GM19351 (cell line): ENCODE measurements at regions not wholly inside any gene's neighbourhood (a gene's known extent, or its start where the extent isn't known, plus 50 kb on each side); places are given as distances from the start of the nearest gene placed in this dataset.
"Not testable (repeated sequence)": the region's sequence is repeated elsewhere in the genome, so short reads cannot be mapped to it uniquely, and the experiment has no call there.

ENCODE experiments used
- ATAC-seq: cut with Tn5 transposase; IDR thresholded peaks from one replicate; pipeline ENCODE4 v1.9.1; 2021; ENCODE audit warnings: mild to moderate bottlenecking, moderate library complexity; ENCODE audit not compliant: unreplicated experiment

DNA sequence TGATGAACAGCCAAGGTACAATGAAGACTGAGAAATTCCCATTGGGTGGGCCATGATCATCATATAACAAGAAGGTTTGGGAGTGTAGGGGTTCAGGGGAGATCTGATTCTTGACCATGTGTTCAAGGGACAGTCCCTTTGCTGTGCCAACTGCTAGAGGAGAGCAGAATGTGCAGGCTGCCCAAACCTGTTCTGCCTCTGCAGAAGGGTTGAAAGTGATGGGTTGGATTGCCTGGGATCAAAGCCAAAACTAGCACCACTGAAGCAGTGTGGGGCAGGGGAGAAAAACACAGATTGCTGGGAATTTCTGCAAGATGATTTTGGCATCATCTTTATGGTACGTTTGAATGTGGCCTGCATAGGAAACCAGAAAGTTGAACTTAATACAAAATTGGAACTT is 303.9 kb downstream of the OTUD1 start:
- no peak for ATAC-seq

DNA sequence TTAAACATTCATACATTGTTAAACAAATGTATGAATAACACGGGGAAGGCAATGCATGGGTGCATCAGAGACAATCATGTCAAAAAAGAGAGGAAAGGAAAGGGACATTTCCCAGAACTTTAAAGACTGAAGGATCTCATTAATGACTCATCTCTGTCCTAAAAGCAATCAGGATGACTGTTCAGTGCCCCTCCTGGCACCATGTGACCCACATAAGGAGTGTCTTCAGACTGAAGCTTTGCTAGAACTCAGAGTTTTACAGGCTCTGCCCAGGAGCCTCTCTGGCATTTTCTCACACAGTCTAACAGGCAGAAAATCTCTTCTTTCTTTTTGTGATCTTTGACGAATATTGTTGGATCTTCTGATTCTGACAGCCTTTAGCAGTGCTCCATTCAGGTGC is 315.3 kb downstream of the OTUD1 start:
- ATAC-seq = no peak

DNA sequence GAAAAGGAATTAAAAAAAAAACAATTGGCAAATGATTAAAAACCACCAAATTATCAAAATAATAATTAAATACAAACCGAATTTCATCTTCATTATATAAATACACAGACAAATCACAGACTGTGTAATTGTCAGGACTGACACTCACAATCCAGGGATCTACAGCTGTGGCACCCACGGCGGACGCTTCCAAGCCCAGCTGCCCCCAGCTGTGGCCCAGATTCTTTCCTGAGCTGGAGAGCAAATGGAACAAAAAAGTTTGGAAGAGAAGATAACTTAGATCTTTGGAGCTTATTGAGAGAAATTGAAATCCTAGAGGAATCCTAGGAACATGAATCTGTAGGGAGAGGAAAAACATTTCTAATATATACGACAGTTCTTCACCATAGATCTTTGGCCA is 316.1 kb downstream of the OTUD1 start:
- ATAC-seq = no peak

DNA sequence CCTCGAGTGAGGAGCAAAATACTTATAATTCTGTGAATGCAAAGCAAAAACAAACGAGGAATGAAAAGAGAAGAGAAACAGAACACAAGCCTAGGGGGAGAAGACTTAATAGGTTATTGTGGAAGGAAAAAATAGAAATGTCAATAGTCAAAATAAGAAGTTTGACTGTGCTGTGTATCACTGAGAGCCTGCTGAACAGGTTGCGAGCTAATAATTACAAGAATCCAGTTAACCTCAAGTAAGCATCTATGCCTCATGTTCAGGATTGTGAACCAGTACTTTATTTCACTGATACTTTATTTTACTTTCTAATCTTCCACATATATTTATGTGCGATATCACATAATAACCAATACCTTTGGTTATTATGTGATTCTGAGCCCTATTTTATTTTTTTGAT is 316.7 kb downstream of the OTUD1 start:
- ATAC-seq = no peak

DNA sequence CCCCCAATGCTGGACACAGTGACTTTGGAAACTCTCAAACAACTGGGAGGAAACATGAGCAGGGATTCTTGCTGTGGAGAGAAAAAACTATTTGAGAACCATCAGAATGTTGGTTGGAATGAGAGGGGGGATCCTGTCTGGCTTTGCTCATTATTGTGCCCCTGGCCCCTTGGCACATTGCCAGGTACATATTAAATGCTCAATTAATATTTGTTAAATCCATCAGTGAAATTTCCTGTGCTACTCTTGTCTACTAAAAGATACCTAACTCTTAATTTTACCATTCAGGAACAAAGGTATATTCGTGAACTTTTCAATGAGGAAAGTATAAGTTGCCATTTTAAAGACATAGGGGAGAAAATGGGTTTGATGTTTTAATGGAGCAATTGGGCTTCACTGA is 329.4 kb downstream of the OTUD1 start:
- no peak for ATAC-seq

DNA sequence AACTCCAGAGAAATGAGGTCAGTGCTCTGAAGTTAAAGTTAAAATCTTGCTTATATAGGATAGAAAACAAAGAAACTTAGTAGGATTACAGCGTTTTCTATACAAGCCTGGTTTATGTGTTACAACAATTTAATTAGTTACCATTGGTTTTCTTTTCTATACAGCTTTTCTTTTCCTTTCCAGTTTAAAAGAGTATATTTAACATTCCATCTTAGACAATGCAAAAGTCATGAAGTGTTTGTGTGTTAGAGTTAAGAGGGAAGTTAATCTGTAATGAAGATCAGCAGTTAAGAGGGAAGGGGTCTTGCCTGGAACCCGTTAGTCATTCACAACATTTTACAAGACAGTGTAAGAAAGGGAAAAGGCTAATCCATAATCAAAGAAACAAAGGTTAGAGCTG is 338.3 kb downstream of the OTUD1 start:
- no peak for ATAC-seq

DNA sequence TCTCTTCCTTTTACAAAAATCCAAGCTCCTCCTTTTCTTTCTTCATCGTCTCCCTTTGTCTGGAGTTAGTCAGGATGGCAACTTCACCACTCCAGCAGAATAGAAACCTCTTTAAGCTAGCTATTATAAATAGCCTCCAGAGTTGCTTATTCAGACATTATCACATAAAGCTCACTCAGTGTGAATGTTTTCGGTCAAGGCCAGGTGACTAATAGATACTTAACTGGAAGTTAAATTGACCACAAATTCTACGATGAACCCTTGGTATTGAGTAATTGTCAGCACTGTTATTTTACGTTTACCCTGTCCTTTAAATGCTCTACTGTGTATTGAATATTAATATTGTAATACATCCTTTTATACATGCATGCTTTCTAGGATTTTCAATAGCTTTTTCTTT is 340.4 kb downstream of the OTUD1 start:
- ATAC-seq = no peak

DNA sequence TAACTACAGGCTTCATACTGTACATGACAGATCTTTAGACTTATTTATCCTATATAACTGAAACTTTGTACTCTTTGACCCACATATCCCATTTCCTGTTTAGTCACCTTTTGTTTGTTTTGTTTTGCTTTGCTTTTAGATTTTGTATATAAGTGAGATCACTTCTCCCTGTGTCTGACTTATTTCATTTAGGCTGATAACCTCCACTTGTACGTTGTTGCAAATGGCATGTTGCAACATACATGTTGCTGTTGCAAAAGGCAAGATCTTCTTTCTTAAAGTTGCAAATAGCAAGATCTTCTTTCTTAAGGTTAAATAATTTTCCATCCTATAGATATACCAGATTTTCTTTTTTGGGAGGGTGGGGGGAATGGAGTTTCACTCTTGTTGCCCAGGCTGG is 341.5 kb downstream of the OTUD1 start:
- ATAC-seq = no peak

DNA sequence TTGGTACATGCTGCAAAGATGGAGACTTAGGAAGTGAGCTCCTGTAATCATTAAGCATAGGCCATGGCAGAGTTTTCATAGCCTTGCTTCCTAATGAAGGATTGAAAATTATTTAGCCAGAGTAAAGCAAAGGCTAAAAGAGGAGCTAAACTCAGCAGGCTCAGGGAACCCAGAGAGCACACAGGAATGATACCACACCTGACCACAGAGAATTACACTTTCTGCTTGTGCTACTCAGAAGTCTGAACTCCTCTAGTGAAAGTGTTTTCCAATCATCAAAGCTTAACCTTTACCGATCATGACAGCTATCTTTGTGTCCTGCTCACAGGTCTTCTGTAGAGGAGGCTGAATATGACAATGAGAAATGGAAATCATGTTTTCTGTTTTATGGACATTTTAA is 347.7 kb downstream of the OTUD1 start:
- ATAC-seq = no peak

DNA sequence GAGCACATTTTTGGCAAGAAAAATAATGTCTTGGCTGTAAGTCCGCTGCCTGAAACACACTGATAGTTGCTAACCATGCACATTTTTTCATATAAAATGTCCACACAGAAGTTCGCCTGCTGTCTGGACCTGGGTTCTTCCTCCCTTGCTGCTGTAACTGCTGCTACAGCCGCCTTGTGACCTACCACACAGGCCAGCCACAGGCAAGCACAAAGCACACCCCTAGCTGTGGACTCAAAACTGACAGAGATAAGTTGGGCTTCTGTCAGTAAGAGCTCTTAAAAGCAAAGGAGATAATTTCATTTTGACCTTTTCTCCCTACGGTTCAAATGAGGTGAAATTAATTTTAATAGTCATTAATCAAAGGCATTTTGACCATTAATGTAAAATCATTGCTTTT is 354.7 kb downstream of the OTUD1 start:
- no peak for ATAC-seq

DNA sequence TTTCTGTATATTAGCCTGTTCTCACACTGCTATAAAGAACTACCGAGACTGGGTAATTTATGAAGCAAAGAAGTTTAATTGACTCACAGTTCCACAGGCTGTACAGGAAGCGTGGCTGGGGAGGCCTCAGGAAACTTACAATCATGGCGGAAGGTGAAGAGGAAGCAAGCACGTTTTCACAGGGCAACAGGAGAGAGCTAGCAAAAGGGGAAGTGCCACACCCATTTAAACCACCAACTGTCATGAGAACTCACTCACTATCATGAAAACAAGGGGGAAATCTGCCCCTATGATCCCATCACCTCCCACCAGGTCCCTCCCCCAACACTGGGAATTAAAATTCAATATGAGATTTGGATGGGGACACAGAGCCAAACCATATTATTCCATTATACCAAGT is 358.6 kb downstream of the OTUD1 start:
- not testable (repeated sequence) for ATAC-seq

DNA sequence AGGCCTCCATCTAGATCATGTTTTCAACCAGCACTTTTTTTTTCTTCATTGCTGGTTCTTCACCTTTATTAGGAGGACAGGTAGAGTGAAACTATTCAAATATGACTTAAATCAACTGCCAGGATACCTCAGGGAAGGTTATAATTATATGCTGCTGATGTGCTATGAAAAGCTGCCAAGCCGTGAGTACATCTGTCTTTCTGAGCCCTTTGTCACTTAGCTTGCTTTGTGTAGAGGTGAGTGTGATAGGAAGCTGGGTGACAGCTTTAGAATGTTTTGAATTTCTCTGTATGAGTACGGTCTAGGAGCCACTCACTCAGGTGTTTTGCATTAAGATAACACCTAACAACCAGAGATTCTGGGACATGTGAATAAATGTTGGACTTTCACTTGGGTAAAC is 365.2 kb downstream of the OTUD1 start:
- ATAC-seq = no peak

DNA sequence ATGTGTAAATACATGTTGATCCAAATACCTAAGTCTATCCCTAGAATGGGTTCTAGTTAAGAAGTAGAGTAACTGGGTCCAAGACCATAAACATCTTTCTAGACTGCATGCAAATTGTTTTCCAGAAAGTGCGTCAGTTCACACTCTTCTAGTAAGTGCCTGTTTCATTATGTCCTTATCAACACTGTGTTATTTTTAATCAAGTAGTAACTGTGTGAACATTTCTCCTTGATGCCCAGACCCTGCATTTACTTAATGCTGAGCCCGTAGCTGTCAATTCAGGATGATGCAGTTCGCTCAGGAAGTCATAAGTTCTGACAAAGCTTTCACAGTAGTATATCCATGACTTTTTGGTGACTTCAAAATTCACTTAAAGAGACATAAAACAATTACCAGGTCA is 374.8 kb downstream of the OTUD1 start:
- ATAC-seq = no peak

DNA sequence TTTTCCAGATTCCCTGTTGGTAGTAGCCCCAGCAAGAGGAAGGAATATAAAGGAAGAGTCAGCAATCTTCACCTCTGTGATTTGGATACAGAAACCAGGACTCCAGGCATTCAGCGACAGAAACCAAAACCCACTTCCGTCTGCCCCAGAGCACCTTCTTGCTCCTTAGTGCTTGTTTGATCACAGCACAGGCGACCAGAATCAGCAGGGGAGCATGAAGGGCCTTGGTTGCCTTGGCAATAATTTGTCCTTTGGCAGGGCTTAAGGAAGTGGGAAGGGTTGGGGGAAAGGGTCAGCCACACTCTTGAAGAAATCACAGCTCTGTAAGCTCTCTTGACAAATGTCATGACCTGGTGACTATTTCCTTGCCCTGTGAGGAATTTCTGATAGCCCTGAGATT is 379.6 kb downstream of the OTUD1 start:
- no peak for ATAC-seq

DNA sequence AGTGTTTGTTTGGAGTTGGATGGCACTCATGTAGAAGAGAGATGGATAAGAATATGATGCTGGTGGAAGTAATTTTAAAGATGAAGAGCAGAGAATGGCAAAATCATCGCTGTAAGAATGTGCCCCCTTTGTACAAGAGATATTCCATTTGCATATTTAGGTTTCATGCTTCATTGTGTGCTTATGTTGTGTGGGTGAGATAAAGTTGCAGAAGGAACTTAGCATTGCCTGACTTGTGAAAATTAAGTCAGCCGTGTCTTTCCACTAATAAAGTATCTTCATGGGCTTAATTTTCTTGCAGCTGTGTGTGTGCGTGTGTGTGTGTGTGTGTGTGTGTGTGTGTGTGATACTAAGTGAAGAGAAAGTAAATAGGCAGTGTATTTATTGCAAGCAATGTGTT is 381.9 kb downstream of the OTUD1 start:
- ATAC-seq = no peak

DNA sequence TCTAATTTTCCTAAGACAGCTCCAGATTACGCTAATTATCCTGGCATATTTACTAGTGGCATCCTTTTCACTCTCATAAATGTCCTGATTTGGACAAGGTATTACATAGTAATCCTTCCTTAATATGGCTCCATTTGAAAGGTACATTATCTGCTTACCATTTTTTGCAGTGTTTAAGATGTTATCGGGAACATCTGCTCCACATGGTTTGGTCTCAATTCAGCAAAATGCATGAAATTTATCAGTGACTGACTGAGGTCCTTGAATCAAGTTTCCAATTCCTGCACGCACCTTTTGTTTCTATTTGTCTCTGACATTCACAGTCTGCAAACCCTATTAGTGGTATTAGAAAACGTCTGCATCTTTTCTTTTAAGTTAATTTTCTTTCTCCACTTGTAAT is 384.1 kb upstream of the KIAA1217 start:
- no peak for ATAC-seq

DNA sequence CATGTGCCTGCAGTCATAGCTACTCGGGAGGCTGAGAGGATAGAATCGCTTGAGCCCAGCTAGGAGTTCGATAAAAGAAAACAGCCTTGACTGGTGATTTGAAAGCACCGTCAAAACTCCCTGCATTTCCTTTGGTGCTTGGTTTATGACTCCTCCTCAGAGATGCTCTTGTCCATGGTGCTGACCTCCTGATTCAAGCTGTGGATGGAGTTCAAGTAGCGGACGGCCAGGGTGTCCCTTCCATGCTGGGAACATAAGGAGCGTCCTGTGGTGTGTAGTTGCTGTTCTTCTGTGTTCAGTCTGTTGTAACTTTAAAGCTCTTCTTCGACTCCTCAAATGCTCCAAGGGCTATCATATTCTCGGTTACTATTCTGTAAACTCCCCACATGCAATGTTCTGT is 382.5 kb upstream of the KIAA1217 start:
- ATAC-seq = no peak

DNA sequence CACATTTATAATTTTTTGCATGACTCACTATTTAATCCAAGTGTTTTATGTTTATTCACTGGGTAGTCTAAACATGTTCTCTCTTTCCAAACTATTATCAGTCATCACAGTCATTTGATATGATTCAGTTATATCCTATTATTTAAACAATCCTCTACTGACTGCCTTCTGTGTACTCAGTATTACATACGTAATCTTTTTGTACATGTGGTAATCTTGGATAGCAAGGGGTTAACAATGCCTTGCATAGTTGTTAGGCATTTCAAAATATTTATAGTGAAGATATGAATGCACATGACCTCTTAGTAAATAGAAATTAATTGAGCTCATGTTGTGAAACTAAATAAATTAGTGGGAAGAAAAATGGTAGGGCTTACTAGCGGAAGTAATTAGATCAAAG is 379.4 kb upstream of the KIAA1217 start:
- no peak for ATAC-seq

DNA sequence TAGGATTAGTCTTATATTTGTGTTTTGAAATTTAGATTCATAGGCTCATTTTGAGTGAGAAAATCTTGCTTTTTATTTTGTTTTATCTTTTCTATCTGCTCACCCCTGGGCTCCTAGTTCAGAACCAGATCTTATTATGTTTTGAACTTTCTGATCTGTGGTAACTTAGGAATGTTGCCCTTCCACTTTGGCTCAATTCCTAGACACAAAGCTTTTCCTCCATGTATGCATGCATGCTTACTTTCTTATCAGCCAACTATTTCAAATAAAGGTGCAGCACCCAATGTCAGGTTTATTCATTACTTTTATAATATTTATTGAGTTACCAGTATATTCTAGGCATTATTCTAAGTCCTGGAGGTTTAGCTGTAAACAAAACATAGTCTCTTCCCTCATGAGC is 374.8 kb upstream of the KIAA1217 start:
- no peak for ATAC-seq

DNA sequence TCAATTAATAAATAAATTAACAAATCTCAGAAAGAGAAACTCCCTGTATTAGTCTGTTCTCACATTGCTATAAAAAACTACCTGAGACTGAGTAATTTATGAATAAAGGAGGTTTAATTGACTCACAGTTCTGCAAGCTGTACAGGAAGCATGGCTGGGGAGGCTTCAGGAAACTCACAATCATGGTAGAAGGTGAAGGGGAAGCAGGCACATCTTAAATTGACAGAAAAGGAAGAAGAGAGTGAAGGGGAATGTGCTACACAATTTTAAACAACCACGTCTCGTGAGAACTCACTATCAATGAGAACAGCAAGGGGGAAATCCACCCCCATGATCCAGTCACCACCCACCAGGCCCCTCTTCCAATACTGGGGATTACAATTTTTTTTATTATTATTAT is 358.3 kb upstream of the KIAA1217 start:
- no peak for ATAC-seq

DNA sequence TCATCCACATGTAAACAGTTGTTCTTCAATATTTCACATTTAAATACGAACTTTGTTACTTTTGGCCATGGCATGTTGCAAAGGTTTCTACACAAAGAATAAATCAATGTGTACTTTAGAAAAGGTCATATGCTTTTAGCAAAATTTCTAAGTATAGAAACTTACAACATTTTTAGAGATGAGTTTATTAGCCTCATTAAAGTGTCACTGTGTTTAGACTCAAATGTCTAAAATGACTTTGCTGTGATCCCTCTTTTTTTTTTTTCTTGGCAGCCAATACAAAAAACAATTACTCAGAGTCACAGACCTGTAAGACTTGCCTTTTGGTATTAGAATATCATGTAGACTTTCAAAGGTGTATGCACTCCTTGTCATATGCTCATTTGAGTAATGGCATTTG is 349.3 kb upstream of the KIAA1217 start:
- ATAC-seq = no peak

DNA sequence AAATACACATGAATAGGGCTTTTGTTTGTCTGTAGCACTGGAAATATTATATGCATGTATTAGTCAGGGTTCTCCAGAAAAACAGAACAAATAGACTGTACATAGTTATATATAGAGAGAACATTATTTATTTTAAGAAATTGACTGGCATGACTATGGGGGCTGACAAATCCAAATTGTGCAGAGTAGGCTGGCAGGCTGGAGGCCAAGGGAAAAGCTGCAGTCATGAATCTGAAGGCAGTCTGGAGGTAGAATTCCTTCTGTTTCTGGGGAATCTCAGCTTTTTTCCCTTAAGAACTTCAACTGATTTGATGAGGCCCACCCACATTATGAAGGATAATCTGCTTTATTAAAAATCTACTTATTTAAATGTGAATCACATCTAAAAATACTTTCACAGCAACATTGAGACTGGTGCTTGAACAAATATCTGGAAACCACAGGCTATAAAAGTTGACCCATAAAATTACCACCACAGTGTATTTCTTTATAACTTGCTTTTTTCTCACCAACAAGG is 344.2 kb upstream of the KIAA1217 start:
- no peak for ATAC-seq

DNA sequence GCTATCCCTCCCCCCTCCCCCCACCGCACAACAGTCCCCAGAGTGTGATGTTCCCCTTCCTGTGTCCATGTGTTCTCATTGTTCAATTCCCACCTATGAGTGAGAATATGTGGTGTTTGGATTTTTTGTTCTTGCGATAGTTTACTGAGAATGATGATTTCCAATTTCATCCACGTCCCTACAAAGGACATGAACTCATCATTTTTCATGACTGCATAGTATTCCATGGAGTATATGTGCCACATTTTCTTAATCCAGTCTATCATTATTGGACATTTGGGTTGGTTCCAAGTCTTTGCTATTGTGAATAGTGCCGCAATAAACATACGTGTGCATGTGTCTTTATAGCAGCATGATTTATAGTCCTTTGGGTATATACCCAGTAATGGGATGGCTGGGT is 342.0 kb upstream of the KIAA1217 start:
- not testable (repeated sequence) for ATAC-seq

DNA sequence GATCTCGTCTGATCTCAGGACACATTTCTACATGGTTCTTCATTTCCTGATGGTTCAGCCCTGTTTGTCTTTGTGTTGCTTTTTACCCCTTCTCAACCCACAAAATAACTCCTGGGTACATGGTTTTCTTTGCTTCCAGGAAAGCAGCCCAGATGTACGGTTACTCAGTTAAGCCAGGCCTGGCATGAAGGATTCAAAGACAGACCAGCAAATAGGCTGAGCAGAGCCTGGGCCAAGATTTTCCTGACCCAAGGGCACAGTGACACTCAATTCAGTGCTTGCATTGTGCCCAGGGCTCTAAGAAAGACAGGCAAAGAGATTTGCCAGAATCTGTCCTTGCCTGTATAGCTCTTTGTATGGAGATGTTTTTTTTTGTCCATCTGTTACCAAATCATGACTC is 340.8 kb upstream of the KIAA1217 start:
- ATAC-seq = no peak
